ENCODE measurements at regions not wholly inside any gene's neighbourhood (a gene's known extent, or its start where the extent isn't known, plus 50 kb on each side); places are given as distances from the start of the nearest gene placed in this dataset.

DNA sequence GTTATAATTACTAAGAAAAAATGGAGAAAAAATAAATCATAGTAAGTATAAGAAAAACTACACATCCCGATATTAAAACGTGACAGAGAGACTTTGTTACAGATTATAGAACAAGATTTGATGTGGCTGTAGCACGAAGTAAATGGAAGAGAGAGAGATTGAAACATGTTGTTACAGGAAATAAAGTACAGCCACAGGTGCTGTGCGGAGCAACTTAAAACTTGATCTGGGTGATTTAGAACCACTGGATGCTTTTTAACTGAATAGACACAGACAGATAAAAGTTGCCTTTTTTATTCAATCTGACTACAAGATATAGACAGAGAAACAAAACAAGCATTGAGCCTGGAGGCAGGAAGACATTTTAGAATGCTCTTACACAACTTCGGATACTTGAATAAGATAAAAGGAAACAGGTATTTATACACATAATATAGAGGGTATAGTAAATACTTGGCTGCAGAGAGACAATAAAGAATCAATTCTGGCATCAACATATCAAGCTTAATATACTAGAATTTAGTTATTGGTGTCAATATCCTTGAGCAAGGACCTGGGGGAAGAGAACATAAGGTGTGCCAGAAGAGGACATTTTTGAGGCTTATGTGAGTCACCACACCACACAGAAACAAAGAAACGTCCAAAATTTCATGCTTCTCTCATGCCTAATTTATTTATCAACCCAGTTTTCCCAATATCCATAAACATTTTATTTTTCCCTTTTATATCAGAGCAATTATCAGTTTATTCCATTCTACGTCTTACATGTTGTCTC lies 548.5 kb downstream of the SLITRK1 start:
- DNase-seq (ENCODE audit: low read depth, low spot score) = no peak

DNA sequence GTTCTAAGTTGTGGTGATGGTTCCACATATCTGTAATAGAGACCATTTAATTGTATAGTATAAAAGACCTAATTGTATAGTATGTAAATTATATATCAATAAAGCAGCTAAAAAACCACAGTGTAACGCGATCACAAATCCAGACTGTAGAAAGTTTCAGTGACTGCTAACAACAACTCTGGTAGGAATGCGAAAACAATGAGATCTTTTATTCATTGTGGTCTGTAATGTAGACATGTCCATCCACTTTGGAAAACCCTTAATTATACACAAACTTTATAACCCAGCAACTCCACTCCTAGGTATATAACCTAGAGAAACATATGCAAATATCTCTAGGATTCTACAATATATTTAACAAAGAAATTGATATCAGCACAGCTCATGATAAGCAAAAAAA lies 549.5 kb downstream of the SLITRK1 start:
- no peak for DNase-seq (ENCODE audit: low read depth, low spot score)

DNA sequence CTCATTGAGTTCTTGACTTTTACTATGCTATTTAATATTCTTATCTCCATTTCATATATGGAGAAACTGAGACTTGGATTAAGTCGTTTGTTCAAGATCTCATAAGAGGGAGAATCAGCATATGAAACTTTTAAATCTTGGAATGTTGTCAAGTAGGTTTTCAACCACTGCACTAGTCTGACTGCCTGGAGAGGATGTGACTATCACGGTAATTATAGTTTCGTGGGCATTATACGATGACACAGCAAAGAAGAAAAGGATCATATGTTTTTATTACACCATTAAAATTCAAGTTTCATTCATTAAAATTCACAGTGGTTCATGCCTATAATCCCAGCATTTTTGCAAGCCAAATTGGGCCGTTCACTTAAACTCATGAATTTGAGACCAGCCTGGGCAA lies 555.2 kb downstream of the SLITRK1 start:
- DNase-seq (ENCODE audit: low read depth, low spot score) = no peak

DNA sequence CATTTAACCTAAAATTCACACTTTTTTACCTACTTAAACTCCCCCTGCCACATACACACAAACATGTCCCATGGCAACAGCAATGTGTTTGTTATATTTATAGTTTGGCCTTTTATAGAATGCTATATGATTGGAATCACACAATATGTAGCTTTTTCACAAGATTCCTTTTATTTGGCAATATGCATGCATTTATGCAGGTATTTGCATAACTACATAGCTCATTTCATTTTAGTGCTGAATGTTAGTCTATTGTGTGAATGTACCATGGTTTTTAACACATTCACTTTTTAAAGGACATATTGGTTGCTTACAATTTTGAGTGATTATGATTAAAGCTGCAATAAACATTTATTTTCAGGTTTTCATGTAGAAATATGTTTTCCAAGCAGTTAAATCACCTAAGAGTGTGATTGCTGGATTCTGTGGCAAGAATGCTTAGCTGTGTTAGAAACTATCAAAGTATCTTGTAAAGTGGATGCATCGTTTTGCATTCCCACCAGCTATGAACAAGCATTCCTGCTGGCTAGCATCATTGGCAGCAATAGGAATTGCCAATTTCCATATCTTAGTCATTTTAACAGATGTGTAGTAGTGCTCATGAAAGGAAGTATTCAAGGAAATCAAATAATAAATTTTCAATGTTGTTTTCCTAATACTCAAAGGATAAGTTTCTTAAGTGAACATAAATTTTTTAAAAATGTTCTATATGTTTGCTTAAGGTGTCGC lies 557.0 kb downstream of the SLITRK1 start:
- DNase-seq (ENCODE audit: low read depth, low spot score) = no peak

DNA sequence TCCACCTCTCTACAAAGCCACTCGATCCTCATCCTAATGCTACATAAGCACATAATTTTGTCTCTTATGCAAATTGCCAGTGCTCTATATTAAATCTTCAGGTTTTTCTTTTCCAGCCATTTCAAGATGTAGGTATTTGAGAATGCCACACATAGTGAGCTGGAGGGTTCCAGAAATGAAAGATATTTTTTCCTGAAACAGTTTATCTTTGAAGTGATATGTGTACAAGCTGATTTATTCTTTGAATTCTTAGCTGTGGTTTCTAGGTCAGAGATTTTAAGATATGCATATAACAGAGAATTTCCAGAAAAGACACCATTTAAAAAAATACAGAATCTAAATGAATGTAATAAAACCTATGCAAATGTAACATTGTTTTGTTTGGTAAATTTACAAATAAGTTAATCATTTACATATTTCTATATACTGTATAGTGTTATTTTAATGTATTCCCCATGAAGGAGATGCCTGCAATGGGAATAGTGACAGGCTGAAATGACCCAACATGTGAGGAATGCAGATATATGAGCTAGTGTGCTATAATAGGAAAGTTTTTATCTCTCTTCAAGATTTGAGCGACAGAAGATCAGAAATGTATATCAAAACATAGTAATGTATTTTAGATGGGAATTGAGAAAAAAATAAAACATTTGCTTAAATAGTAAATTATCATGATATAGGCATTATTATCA lies 570.2 kb downstream of the SLITRK1 start:
- DNase-seq (ENCODE audit: low read depth, low spot score) = no peak

DNA sequence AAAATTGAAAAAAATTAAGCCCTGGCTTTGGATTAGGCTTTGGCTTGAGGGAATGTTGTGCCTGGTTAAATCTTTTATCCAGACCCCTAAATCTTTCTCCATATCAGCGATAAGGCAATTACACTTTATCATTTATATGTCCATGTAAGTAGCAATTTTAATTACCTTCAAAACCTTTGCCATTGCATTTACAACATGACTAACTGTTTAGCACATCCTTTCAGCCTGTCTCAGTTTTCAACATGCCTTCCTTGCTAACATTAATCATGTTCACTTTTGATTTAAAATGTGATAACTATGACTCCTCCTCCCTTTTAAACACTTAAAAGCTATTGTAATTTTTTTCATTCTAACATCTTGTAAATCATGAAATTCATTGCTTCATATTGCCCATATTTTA lies 583.7 kb downstream of the SLITRK1 start:
- DNase-seq (ENCODE audit: low read depth, low spot score) = no peak

DNA sequence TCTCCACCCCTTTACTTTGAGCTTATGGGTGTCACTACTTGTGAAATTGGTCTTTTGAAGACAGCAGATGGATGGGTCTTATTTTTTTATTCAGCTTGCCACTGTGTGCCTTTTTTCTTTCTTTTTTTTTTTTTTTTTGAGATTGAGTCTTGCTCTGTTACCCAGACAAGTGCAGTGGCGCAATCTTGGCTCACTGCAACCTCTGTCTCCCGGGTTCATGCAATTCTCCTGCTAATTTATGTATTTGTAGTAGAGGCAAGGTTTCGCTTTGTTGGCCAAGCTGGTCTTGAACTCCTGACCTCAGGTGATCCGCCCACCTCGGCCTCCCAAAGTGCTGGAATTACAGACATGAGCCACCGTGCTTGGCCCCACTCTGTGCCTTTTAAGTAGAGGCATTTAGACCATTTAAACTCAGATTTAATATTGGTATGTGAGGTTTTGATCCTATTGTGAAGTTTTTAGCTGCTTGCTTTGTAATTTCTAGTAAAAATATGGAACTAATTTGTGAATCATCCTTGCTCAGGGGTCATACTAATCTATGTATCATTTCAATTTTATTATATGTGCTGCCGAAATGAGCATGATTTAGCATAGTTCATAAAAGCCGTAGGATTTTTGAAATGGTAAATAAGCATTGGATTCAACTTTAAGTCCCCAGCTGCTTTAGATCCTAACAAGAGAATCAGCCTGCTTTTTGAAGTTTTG lies 584.5 kb downstream of the SLITRK1 start:
- DNase-seq (ENCODE audit: low read depth, low spot score) = no peak

DNA sequence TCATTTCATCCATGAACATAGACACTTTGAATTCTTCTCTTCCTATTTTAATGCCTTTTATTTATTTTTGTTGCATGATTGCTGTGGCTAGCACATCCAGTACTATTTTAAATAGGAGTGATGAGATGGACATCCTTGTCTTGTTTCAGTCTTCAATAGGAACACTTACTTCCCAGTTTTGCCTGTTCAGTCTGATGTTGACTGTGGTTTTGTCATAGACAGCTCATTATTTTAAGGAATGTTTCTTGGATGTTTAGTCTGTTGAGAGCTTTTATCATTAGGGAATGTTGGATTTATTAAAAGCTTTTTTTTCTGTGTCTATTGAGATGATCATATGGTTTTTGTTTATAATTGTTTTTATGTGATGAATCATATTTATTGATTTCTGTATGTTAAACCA lies 586.6 kb downstream of the SLITRK1 start:
- DNase-seq (ENCODE audit: low read depth, low spot score) = no peak

DNA sequence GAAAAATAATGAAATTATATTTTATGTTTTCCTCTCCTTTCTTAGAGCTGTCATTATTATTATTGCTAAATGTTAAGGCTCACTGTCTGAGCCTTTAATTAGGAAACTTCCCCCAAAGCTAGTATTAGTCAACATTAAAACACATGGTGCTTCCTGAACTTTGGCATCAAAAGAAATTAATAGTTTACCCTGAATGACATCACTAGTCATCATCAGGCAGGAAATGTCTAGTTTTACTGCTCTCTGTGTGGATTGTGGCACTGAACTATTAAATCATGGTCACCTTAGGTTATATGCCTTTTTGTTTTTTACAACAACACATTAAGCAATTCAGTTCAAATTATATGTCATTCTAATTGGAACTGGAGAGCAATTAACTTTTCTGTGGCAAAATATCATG lies 595.5 kb downstream of the SLITRK1 start:
- DNase-seq (ENCODE audit: low read depth, low spot score) = no peak

DNA sequence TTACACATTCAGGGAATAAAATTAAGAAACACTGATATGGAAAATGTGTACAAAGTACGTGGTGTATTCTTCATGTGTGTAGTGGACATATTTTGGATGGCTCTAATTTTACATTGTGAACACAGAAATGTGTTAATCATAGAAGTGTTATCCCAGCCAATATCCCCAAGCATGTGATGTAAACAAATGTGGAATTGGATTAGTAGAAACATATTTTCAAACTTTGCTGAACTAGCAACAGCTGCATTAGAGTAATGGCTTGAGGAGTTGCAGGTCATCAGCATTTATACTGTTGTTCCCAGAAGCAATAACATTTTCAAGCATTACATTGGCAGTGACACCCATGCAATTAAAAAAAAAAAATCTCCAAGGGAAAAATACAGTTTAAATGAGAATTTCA lies 600.6 kb downstream of the SLITRK1 start:
- no peak for DNase-seq (ENCODE audit: low read depth, low spot score)

DNA sequence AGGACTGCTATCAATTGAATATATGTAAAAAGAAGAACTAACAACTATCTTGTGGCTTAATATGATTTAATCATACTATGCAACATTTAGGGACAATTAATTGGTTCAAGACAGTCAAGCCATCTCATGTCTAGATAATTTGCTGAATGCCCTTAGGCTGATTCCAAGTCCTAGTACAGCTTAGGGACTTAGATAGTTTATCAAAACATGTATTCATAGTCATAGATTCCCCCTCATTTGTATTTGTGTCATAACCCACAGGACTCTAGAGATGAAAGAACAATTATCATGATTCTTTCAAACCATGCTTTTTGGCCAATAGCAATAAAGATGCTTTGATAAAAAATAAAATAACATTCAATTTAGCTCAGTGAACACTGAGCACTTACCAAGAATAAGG lies 607.6 kb downstream of the SLITRK1 start:
- no peak for DNase-seq (ENCODE audit: low read depth, low spot score)

DNA sequence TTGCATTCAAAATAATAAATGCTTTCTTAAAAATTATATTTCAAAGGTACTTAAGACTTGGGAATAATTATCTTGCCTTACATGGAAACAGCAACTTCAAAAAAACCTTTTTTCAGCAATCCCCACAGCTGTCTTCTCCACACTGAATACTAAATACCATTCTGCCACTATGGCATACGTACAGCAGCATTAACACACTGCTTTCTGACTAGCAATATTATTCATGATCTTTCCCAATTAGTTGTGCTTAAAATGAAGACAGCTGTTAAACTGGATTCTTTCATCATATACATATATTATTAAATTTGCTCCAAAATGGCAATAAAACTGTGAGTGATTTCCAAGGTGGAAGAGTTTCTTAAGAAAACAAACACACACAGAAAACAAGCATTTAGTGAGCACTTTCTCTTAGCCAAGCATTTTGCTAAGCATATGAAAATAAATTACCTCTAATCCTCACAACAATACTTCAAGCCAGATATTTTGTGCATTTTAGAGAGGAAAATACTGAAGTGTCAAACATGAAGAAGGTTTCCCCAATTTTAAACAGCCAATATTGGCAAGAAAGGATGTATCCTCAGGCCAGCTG lies 609.5 kb downstream of the SLITRK1 start:
- no peak for DNase-seq (ENCODE audit: low read depth, low spot score)

DNA sequence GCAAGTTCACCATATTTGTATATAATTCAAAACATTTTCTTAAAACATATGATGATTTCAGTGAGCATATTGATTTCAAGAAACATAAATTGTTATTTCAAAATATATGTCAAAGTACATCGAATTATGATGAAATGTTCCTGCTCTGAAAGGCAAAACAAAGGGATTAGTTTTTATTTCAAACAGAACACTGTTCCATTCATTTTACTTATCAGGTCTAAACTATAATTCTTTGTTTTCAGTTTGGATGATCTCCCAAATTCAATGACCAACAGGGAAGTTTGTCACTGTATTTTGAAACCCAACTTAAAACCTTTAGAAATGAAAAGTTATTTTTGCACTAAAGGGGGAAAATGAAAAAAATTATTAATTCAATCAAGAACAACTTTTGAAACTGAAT lies 610.2 kb downstream of the SLITRK1 start:
- no peak for DNase-seq (ENCODE audit: low read depth, low spot score)

DNA sequence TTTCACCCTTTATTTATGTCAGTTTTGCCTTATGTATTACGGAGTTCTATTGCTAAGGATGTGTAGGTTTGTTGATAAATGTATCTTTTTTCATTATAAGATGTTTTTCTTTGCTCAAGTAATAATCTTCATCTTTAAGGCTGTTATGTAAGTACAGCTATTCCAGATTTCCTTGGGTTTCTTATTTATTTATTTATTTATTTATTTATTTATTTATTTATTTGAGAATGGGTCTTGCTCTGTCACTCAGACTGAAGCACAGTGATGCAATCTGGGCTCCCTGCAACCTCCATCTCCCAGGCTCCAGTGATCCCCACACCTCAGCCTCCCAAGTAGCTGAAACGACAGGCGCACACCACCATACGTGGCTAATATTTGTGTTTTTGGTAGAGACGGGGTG lies 617.0 kb downstream of the SLITRK1 start:
- no peak for DNase-seq (ENCODE audit: low read depth, low spot score)

DNA sequence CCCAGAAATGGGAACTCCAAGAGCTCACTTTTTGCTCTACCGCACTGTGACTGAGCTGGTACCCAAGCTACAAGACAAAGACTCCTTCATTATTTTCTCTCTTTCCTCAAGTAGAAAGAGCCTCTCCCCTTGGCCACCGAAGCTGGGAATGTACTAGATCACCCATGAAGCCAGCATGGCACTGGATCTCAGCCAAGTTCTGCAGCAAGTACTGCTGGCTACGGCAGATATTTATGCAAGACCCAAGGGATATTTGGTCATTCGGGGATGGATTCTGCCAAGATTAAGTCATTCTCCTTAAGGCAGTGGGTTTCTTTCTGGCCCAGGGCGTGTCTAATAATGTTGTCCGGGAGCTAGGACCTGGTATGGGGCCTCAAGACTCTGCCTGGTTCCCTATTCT lies 633.5 kb downstream of the SLITRK1 start:
- DNase-seq (ENCODE audit: low read depth, low spot score) = no peak

DNA sequence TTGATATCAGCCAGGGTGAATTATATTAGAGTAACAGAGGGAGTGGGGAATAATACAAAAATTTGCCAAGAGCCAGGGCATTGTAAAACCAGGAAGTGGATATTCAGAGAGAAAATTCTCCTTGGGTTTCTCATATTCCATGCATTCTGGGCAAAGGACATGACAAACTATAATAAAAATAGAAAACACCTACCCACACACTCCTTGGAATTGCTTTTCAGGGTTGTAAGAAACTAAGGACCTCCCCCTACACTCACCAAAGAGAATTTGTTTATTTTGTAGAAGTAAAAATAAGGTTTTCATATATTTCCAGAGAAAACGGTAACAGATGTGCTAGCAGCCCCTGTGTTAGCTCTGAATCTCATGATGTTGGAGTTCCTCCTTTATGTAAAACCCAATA lies 649.6 kb downstream of the SLITRK1 start:
- no peak for DNase-seq (ENCODE audit: low read depth, low spot score)

DNA sequence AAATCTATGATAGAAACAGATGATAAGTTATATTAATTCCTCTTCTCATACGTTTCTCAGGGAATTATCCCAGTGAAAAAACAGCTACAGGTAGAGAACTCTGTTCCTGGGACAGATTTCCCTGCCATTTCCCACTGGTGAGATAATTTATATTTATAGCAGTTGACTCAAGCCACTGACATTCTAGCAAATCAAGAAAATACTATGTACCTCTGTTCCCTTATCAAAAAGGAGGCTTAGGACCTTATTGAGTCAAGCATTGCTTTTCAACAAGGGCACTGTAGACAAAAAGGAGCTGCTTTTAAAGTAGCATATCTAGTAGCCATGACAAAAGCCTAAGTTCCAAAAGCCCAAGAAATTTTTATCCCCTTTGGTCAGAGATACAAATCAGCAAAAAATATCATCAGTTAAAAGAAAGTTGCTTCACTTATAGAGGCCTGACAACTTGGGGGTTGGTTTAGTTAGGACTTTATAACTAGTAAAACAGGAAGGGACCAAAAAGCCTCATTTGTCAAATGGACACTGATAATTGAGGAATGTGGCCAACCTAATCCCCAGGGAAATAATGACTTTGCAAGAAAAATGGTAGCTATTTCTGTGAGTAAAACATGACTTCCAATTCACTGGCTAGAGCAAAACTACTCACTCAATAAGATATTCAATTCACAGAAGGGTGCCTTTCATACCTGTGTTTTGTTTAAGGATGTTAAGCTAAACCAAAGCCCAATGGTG lies 652.5 kb downstream of the SLITRK1 start:
- no peak for DNase-seq (ENCODE audit: low read depth, low spot score)

DNA sequence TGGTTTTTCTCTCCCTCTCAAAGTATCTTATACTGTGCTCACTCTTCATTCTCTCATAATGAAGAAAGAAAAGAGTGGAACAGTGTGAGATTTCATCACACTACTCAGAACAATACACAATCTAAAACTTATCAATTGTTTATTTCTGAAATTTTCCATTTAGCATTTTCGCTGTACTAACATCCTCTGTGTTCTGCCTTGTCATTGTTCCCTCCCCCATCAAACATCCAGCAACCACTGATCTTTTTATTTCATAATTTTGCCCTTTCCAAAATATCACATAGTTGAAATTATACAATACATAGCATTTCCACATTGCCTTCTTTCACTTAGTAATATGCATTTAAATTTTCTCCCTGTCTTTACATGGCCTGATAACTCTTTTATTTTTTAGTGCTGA lies 658.7 kb downstream of the SLITRK1 start:
- no peak for DNase-seq (ENCODE audit: low read depth, low spot score)

DNA sequence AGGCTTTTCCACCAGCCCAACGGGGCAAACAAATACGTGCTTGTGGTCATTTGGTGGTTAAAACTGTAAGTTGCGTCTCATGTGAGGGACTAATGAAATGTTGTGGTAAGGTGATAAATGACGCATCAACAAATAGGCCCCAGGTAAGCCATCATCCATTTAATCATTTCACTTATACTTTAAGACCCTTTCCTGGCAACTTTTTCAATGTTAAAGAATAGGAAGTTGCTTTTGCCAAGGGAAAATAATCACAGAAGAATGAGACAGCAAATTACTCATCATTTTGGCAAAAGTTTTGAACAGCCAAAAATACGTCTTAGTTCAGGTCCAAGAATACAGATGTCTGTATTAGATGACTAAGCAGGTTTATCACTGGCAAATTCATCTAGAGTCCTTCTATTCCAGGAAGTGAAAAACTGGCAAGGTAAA lies 660.4 kb downstream of the SLITRK1 start:
- DNase-seq (ENCODE audit: low read depth, low spot score) = no peak

DNA sequence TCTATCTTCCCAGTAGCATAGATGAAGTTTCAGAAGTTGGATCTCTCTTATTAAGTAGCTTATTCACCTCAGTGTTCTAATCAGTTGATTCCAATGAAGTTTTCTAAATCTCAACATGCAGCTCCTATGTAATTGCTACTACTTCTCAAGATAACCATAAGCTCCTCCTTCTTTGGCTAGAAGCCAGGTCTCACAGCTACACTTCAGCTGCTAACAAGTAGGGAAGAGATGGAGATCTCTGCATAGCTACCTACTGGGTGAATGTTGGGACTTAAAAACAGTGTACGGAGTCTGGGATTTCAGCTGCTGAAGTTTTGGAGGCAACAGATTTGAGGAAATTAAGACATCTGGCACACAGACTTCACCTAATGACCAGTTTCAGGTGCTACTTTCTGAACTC lies 661.0 kb downstream of the SLITRK1 start:
- DNase-seq (ENCODE audit: low read depth, low spot score) = no peak

DNA sequence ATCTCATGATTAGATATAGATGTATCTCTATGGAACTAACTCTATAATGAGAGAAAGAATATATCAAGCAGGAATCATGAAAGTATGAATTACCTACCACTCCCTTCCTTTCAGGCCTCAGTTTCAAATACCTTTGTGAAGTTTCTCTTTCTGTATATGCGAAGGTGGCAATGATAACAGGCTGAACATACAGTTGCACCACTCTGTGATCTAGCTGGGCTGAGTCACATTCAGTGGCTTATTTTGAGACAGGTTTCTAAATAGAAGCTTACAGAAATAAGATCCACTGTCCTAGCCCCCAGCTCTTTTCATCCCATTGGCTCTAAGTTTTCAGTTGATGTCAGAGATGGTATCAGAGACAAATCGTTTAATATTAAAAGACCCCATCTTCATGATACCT lies 662.0 kb downstream of the SLITRK1 start:
- no peak for DNase-seq (ENCODE audit: low read depth, low spot score)
